ENCODE measurements at regions not wholly inside any gene's neighbourhood (a gene's known extent, or its start where the extent isn't known, plus 50 kb on each side); places are given as distances from the start of the nearest gene placed in this dataset.

DNA sequence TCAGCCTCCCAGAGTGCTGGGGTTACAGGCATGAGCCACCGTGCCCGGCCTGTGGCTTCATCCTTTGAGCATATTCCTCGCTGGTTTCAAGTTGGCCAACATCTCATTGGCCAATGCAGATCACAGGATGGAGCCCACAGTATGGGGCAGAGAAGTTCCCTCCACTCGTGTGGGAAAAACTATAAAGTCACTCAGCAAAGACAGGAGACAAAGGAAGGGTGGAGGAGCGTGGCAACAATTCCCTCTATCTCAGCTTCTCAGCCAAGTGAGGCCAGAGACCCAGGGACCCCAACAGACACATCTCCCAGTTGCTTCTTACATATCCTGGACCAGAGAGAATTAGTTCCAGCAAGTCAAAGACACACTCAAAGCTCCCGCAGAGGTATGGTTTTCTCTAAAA lies 184.6 kb upstream of the SOX1 start:
- TF ChIP-seq, protein P1, sequence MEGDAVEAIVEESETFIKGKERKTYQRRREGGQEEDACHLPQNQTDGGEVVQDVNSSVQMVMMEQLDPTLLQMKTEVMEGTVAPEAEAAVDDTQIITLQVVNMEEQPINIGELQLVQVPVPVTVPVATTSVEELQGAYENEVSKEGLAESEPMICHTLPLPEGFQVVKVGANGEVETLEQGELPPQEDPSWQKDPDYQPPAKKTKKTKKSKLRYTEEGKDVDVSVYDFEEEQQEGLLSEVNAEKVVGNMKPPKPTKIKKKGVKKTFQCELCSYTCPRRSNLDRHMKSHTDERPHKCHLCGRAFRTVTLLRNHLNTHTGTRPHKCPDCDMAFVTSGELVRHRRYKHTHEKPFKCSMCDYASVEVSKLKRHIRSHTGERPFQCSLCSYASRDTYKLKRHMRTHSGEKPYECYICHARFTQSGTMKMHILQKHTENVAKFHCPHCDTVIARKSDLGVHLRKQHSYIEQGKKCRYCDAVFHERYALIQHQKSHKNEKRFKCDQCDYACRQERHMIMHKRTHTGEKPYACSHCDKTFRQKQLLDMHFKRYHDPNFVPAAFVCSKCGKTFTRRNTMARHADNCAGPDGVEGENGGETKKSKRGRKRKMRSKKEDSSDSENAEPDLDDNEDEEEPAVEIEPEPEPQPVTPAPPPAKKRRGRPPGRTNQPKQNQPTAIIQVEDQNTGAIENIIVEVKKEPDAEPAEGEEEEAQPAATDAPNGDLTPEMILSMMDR (IDR thresholded peaks at IDR 0.05; ENCODE audit: control extremely low read depth in 1 of 3, insufficient read depth in 1 of 3, low read depth in 1 of 3, low read length in 3 of 3): no peak
- no peak for TF ChIP-seq ZNF274 (IDR thresholded peaks at IDR 0.05; ENCODE audit: borderline replicate concordance, extremely low read depth, low read length)
- no peak for TF ChIP-seq KDM4A (IDR thresholded peaks at IDR 0.05; ENCODE audit: low read depth, low read length, severe bottlenecking)
- no peak for TF ChIP-seq POU5F1 (IDR thresholded peaks at IDR 0.05; ENCODE audit: low read depth, low read length)
- TF ChIP-seq CBX8 (IDR thresholded peaks at IDR 0.05; ENCODE audit: borderline replicate concordance, low read depth, low read length): no peak
- TF ChIP-seq FOSL1 (IDR thresholded peaks at IDR 0.05; ENCODE audit: insufficient read depth, low read depth, low read length): no peak
- TF ChIP-seq POLR2AphosphoS5 (IDR thresholded peaks at IDR 0.05; ENCODE audit: low read depth, low read length): no peak
- no peak for TF ChIP-seq POLR2A (IDR thresholded peaks at IDR 0.05; ENCODE audit: control extremely low read depth in 1 of 2, low read depth in 2 of 2, low read length in 2 of 2)
- TF ChIP-seq MAFK (IDR thresholded peaks at IDR 0.05; ENCODE audit: low read depth, low read length): no peak
- no peak for TF ChIP-seq MAX (IDR thresholded peaks at IDR 0.05)
- no peak for TF ChIP-seq JUND (IDR thresholded peaks at IDR 0.05; ENCODE audit: low read length)
